A673 (cell line): ENCODE measurements at regions not wholly inside any gene's neighbourhood (a gene's known extent, or its start where the extent isn't known, plus 50 kb on each side); places are given as distances from the start of the nearest gene placed in this dataset.

ENCODE experiments used
- BruUV-seq: library from RNA; stranded (reverse); fragments of 400-500 nt; replicated peaks from 2 replicates; lab custom pipeline; 2021; lab: Mats Ljungman, UMichigan
- CTCF ChIA-PET: fragments of 300-600 bp; sonication (Branson Sonifier 250); formaldehyde crosslinking; loops from one replicate; lab custom pipeline; 2022; ENCODE audit warnings: antibody characterized with exemption; lab: Charles Lee
- POLR2A ChIA-PET: fragments of 300-600 bp; sonication (Branson Sonifier 250); formaldehyde crosslinking; loops from one replicate; lab custom pipeline; 2022; ENCODE audit warnings: antibody characterized with exemption; ENCODE audit not compliant: low non-redundant PET; lab: Charles Lee
- DNase-seq: peaks from one replicate; pipeline ENCODE4 v3.0.0-alpha.2; 2015; ENCODE audit warnings: low spot score
- H3K27ac ChIP-seq: fragments of 200-600 bp; sonication (generic); 2 replicates; pipeline ENCODE4 v1.5.1; 2016; ENCODE audit warnings: mixed run types, low read depth, mild to moderate bottlenecking, mixed read lengths, antibody characterized with exemption, low read length; ENCODE audit not compliant: poor library complexity, severe bottlenecking
- H3K27me3 ChIP-seq: fragments of 200-600 bp; sonication (generic); replicated peaks from 2 replicates; pipeline ENCODE4 v1.6.1; 2017; ENCODE audit warnings: mixed run types, low read depth, mild to moderate bottlenecking, mixed read lengths, antibody characterized with exemption, low read length; ENCODE audit not compliant: insufficient read depth, poor library complexity
- H3K36me3 ChIP-seq: fragments of 200-600 bp; sonication (generic); 2 replicates; pipeline ENCODE4 v1.6.1; 2016; ENCODE audit warnings: mixed run types, mild to moderate bottlenecking, mixed read lengths, antibody characterized with exemption, low read length; ENCODE audit not compliant: insufficient read depth, poor library complexity, severe bottlenecking
- H3K4me1 ChIP-seq: fragments of 200-600 bp; sonication (generic); 2 replicates; pipeline ENCODE4 v1.6.1; 2017; ENCODE audit warnings: mixed run types, mild to moderate bottlenecking, mixed read lengths, antibody characterized with exemption, low read length; ENCODE audit not compliant: insufficient read depth, poor library complexity, severe bottlenecking
- H3K4me3 ChIP-seq: fragments of 200-600 bp; sonication (generic); 2 replicates; pipeline ENCODE4 v1.5.1; 2016; ENCODE audit warnings: low read depth, mixed run types, mild to moderate bottlenecking, mixed read lengths, low read length; ENCODE audit not compliant: poor library complexity, severe bottlenecking
- H3K9me3 ChIP-seq: fragments of 200-600 bp; sonication (generic); 2 replicates; pipeline ENCODE4 v1.6.1; 2016; ENCODE audit warnings: mixed run types, low read depth, mild to moderate bottlenecking, mixed read lengths, antibody characterized with exemption, low read length; ENCODE audit not compliant: poor library complexity, severe bottlenecking
- EZH2 ChIP-seq: fragments of 200-600 bp; sonication (generic); IDR thresholded peaks from 2 replicates; pipeline ENCODE4 v1.6.1; 2017; ENCODE audit warnings: borderline replicate concordance, low read depth, mild to moderate bottlenecking, mixed read lengths, antibody characterized with exemption, low read length; ENCODE audit not compliant: poor library complexity, severe bottlenecking
- intact Hi-C: fragments of 100-400 bp; cut with micrococcal nuclease; formaldehyde crosslinking; loops from one replicate; pipeline ENCODE4 v1.10.0; 2022; ENCODE audit not compliant: unreplicated experiment
- TF ChIP-seq, protein P1 (sequence below): fragments of 300-800, 200-600 bp; sonication (generic); conservative IDR thresholded peaks from 2 replicates; pipeline ENCODE4 v1.5.1; 2017; ENCODE audit warnings: low read depth, mild to moderate bottlenecking, antibody characterized with exemption, low read length, moderate library complexity, mixed read lengths

DNA sequence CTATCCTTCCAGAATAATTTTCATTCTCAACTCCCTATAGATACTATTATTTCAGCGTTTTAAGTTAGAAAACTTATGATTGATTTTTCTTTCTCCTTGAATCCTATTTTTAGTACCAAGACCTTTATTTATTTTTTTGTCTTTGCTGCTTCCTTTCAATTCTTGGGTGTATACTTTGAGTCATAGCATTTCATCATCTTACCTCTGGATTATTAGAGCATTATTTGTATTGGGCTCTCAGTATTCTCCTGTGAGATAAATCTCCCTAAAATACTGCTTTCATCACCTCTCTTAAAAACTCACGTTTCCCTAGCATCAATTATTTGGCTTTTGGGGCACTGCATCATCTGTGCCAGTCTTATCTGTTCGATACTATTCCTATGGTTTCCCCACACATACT is 222.8 kb downstream of the POSTN start:
- H3K4me1 ChIP-seq, result no peaks in the 10 kb centered on the region

DNA sequence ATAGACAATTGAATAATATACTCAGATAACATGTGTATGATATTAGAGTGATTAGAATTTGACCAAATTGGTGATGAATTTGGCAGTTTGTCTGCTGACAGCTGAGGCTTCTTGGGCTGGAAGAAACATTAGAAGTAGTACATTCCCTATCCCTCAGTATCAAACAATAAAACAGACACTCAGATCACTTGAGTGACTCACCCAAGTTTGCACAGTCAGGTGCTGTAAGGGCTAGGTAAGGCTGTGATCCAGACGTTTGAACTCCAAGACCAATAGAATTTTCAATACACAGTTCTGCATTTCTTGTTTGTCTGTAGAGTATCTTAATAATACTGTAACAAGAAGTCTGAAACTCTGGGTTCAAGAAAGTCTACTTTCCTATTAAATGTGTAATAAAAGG is 223.5 kb downstream of the POSTN start:
- ChIA-PET CTCF (no interaction called here), POLR2A (no interaction called here)
- H3K4me1 ChIP-seq, result no peaks in the 10 kb centered on the region
- DNase-seq, result no peak
- H3K4me3 ChIP-seq, result no peak overlapping the region
- no peak overlapping the region for H3K27ac ChIP-seq
- peaks cover 8% of the 10 kb centered on the region for H3K27me3 ChIP-seq
- no peaks in the 10 kb centered on the region for H3K36me3 ChIP-seq
- TF ChIP-seq, protein P1, sequence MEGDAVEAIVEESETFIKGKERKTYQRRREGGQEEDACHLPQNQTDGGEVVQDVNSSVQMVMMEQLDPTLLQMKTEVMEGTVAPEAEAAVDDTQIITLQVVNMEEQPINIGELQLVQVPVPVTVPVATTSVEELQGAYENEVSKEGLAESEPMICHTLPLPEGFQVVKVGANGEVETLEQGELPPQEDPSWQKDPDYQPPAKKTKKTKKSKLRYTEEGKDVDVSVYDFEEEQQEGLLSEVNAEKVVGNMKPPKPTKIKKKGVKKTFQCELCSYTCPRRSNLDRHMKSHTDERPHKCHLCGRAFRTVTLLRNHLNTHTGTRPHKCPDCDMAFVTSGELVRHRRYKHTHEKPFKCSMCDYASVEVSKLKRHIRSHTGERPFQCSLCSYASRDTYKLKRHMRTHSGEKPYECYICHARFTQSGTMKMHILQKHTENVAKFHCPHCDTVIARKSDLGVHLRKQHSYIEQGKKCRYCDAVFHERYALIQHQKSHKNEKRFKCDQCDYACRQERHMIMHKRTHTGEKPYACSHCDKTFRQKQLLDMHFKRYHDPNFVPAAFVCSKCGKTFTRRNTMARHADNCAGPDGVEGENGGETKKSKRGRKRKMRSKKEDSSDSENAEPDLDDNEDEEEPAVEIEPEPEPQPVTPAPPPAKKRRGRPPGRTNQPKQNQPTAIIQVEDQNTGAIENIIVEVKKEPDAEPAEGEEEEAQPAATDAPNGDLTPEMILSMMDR, result no peak
- TF ChIP-seq EZH2, result no peak
- intact Hi-C loops, result loop anchor here (10.0 kb wide), 1 partner anchor 270 kb away; the partner anchor contains the start of gene CSNK1A1L
- no peaks in the 10 kb centered on the region for H3K9me3 ChIP-seq
- no TSS peak for BruUV-seq

More for the DNA sequence above, 222.8 kb downstream of the POSTN start:
- TF ChIP-seq, protein P1, result no peak
- TF ChIP-seq EZH2, result no peak
- Histone ChIP-seq H3K36me3 (no peaks in the 10 kb centered on the region), H3K27ac (no peak overlapping the region), H3K4me3 (no peak overlapping the region), H3K9me3 (no peaks in the 10 kb centered on the region), H3K27me3 (peaks cover 8% of the 10 kb centered on the region)
- BruUV-seq, result no TSS peak
- no peak for DNase-seq
- CTCF ChIA-PET, result no interaction called here
- intact Hi-C loops, result loop anchor here (10.0 kb wide), 1 partner anchor 271 kb away; the partner anchor contains the start of gene CSNK1A1L
- POLR2A ChIA-PET, result no interaction called here

DNA sequence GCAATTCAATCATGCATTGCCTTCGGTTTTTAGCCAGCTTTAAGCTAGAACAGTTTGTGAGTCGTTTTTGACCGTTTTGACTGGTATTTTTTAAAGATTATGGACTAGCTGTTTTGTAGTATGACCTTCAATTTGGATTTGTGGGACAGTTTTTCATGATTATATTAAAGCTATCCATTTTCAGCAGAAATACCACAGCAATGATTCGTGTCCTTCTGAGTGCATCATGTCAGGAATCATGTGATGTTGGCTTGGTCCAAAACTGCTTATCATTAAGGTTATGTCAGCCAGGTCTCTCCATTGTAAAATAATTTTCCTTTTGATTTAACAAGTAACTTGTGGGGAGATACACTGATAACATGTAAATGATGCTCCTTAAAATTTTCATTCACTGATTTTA is 229.0 kb downstream of the POSTN start:
- BruUV-seq, result no TSS peak
- Histone ChIP-seq H3K9me3 (no peaks in the 10 kb centered on the region), H3K4me1 (no peaks in the 10 kb centered on the region), H3K36me3 (no peaks in the 10 kb centered on the region), H3K4me3 (no peak overlapping the region), H3K27ac (no peak overlapping the region), H3K27me3 (peaks cover 12% of the 10 kb centered on the region)
- no peak for TF ChIP-seq EZH2
- TF ChIP-seq, protein P1, result no peak
- DNase-seq, result no peak
- ChIA-PET CTCF (no interaction called here), POLR2A (no interaction called here)
- intact Hi-C loops, result loop anchor here (10.0 kb wide), 1 partner anchor 265 kb away; the partner anchor contains the start of gene CSNK1A1L
